Caki2 (cell line): ENCODE measurements at regions not wholly inside any gene's neighbourhood (a gene's known extent, or its start where the extent isn't known, plus 50 kb on each side); places are given as distances from the start of the nearest gene placed in this dataset.

Experiments
- DNase-seq: peaks from one replicate; pipeline ENCODE4 v3.0.0-alpha.2; 2015; ENCODE audit warnings: low read depth
- in situ Hi-C: cut with HindIII; loops from 2 replicates; pipeline ENCODE4 v1.10.0; 2016; ENCODE audit warnings: low sequenced_read_pairs, low pct_unique_long_range_greater_than_20kb, mixed read lengths

DNA sequence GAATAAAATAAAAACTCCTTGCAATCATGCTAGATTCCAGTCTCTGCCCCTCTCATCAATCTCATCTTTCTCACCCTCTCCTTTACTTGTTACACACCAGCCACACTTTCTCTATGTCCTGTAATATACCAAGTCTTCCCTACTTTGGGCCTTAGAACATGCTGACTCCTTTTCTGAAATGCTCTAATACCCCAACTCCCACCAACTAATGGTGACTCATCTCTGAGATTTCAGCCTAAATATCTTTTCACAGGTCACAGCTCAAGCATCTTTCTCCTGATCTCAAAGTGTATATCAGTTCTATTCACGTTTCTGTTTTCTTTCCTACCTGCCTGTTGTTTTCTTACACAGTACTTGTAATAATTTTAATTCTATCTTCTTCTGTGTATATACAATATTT is 378.9 kb upstream of the PRICKLE1 start:
- in situ Hi-C loops: no loop called here
- no peak for DNase-seq

DNA sequence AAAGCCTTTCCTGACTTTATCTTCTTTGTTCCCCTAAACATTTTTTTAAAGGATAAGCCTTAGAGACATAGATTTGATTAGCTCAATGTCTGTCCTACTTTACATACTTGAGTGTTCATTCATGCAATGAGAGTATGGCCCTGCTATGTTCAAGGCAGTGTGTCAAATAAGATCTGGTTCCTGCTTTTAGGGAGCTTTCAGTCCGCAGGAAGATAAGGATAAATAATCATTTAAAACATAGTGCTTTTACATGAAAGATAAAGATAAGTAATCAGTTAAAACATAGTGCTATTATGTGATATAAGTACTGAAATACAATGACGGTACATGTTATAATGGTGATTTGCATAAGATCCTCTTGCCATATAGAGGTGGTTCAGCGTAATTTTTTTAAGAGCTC is 378.3 kb upstream of the PRICKLE1 start:
- no peak for DNase-seq
- in situ Hi-C loops: no loop called here

DNA sequence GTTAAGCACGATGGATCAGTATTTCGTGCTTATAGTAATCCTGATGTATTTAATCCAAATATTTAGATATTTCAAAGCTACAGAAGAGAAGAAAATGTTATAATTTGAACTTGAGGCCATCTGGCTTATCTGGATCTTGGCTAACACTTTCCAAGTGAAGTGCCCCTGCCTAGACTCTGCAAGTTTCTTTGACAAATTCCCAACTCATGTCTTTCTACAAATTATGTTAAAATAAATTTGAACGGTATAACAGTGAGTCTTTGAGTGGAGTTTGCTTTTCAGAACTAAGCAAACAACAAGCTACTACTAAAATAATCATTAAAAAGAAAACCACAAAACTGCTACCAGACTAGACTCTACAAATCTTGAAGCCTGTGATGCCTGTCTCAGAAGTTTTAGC is 374.4 kb upstream of the PRICKLE1 start:
- no peak for DNase-seq
- in situ Hi-C loops: no loop called here

- DNase-seq: no peak
- in situ Hi-C loops: no loop called here
Measured at GRCh38 chr12:42962384-42962783, 372.8 kb upstream of the PRICKLE1 start.

GRCh38 chr12:42961395-42961794 is 371.8 kb upstream of the PRICKLE1 start:
- in situ Hi-C loops: no loop called here
- DNase-seq: peak; percentile 92

DNA sequence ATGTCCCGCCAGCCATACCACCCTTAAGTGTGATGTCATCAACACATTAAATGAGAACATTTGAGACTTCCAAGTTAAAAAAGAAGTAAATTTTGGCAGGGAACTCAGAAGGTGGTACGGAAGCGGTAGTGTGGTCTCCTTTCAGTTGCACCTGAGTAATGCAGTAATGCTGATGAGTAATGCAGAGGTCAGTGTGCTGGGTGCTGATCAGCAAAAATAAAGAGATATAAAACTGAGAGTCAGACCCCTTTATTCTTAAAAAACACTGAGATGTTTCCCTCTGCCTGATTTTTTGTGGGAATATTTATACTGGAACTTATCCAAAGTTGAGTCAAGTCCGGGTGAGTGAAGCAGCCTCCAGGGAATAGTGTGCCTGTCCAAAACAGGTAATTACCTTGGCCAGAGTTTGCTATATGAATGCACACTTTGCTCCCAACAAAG is 370.6 kb upstream of the PRICKLE1 start:
- in situ Hi-C loops: no loop called here
- DNase-seq: peak; percentile 92

- DNase-seq: peak; percentile 90
- in situ Hi-C loops: no loop called here
Measured at GRCh38 chr12:42958291-42958674, 368.7 kb upstream of the PRICKLE1 start.

DNA sequence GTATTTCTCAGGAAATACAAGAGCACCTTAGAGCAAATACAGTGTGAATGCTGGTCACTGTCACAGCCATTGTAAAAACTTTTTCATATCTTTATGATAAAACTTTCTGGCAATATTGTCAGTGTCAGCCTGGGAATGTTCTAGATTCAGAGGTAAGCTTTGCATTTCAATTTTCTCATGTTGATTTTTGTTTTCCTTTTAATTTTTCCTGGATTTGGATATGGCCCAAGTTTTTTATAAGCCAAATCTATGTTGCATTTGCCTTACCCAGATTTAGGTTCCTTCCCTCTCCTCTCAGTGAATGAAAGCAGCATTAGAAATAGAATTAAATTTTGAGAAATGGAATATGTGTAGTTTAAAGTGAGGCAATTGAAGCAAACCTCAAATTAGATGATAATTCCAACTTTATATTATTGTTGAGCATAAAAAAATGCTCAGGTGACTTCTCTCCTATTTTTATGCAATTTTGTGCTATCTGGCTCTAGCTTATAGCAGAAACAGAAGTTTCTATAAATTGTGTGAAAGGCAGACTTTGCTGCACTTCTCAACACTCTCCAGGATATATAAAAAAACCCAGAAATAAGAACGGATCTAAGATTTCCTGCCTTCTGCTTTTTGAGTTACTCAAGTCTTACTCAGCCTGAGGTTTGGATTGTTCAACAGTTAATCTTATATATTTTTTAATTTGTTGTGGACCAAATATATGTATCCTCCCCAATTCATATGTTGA is 368.2 kb upstream of the PRICKLE1 start:
- in situ Hi-C loops: no loop called here
- no peak for DNase-seq

DNA sequence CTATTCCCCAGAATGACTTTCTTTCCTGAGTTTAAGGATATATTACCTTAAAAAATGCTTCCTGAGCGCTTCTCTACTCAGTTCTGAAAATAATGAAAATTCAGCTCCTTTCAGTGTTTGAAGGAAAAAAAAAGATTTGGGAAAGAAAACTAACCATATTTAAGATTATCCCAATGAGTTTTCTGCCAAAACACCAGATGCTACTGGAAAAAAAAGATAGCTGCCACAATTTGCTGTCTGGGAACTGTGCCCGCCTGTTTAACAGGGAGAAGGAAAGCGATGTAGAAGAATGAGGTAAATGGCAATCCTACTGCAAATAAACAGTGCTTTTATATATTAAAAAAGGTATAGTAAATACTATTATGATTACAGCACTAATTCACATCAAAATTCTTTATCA is 367.6 kb upstream of the PRICKLE1 start:
- no peak for DNase-seq
- in situ Hi-C loops: no loop called here

DNA sequence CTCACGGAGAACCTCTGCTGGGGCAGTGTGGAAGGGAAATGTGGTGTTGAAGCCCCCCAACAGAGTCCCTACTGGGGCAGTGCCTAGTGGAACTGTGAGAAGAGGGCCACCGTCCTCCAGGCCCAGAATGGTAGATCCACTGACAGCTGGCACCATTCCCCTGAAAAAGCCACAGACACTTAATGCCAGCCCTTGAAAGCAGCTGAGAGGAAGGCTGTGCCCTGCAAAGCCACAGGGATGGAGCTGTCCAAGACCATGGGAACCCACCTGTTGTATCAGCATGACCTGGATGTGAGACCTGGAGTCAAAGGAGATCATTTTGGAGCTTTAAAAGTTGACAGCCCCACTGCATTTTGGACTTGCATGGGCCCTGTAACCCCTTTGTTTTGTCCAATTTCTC is 363.5 kb upstream of the PRICKLE1 start:
- no peak for DNase-seq
- in situ Hi-C loops: no loop called here

DNA sequence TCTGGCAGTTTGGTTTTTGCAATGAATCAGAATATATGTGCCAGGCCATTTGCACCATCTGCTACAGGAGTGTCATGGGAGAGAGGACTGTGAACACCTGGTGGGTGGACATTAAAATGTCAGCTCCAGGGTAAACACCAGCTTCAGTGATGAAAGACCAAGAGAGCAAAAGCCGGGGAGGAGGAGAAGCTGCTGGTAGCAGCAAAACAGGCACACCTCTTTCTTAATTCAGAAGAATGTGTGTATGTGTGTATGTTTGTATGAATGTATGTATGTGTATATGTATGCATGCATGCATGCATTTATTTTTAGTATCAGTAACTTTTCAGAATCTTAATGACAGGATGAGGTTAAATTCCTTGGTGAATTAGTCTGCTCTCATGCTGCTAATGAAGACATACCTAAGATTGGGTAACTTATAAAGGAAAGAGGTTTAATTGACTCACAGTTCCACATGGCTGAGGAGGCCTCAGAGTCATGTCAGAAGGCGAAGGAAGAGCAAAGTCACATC is 357.4 kb upstream of the PRICKLE1 start:
- DNase-seq: no peak
- in situ Hi-C loops: no loop called here

- in situ Hi-C loops: no loop called here
Measured at GRCh38 chr12:42945927-42946326, 356.4 kb upstream of the PRICKLE1 start.

GRCh38 chr12:42944516-42944915 is 355.0 kb upstream of the PRICKLE1 start:
- no peak for DNase-seq
- in situ Hi-C loops: no loop called here

More at GRCh38 chr12:42945927-42946326, 356.4 kb upstream of the PRICKLE1 start:
- DNase-seq: no peak

GRCh38 chr12:42936991-42937390 is 347.4 kb upstream of the PRICKLE1 start:
- no peak for DNase-seq
- in situ Hi-C loops: no loop called here

DNA sequence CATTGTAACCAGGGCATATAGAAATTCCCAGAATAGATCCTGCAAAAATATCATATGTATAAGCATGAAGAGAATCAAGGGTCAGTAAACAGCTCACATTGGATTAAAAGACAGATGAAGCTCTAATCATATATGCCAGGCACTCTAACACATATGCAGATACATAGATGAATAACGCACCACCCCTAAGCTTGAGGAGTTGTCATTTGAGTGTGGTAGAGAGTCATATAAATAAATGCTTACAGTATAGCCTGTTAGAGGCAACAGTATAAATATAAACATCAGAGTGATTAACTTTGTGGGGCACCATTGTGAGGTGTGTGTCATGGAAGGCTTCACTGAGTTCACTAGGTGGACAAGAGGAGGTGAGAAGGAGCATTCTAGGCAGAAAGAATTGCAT is 346.7 kb upstream of the PRICKLE1 start:
- in situ Hi-C loops: no loop called here

GRCh38 chr12:42935756-42936155 is 346.2 kb upstream of the PRICKLE1 start:
- in situ Hi-C loops: no loop called here
- DNase-seq: peak; percentile 51

More for the DNA sequence above, 346.7 kb upstream of the PRICKLE1 start:
- DNase-seq: no peak

DNA sequence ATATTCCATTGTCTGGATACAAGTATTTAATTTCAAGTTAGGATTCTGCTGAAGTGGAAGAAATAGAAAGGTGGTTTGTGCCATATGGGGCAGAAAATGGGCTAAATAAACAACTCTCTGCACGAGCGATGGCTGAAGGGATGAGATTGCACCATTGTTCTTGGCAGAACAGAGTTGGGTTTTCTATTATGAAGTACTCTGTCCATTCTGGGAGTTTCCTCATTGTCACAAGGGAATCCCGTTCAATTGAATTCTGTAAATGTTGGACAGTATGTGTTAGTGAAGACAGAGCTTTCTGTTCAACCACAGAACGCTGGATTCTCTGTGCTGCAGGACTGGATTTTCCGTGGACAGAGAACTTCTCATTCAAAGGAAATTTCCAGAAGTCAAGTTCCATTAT is 345.5 kb upstream of the PRICKLE1 start:
- in situ Hi-C loops: no loop called here
- DNase-seq: no peak

DNA sequence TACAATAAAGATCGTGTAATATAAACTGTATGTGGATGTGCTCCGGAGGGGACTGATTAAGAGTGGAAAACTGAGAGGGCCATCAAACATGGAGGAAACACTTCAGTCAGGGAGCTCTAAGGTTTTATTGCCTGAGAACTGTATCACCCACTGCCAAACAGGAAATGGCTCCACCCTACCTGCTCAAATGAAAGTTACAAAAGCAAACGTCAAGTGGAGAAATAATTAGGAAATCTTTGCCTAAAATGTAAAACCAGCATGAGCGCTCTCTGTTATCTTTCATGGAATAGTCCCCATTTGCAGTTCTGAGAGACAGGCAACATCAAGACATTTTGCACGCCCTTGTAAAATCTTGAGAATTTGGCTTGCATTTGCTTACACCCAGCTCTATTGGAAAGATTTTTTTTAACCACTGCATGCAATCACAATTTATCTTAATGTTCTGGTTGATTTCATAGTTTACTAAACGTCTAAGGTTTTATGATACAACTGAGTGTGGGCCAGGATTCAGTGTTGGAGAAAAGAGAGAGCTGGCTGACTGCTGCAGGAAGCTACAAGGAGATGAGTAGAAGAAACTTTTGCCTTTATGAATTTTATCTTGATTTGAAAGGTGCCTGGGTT is 344.0 kb upstream of the PRICKLE1 start:
- no peak for DNase-seq
- in situ Hi-C loops: no loop called here

- DNase-seq: no peak
- in situ Hi-C loops: no loop called here
Measured at GRCh38 chr12:42932936-42933335, 343.4 kb upstream of the PRICKLE1 start.

GRCh38 chr12:42926232-42926631 is 336.7 kb upstream of the PRICKLE1 start:
- in situ Hi-C loops: no loop called here
- DNase-seq: no peak
